Neural cell (in vitro differentiated cells): ENCODE measurements at regions not wholly inside any gene's neighbourhood (a gene's known extent, or its start where the extent isn't known, plus 50 kb on each side); places are given as distances from the start of the nearest gene placed in this dataset.

Source experiments
- H2AFZ ChIP-seq: fragments of 200-600, 300-800 bp; sonication (generic), shearing (Covaris generic); 2 replicates; pipeline ENCODE4 v1.6.0; 2014; ENCODE audit warnings: low read depth, mild to moderate bottlenecking, antibody characterized with exemption, low read length, moderate library complexity
- H3F3A ChIP-seq: fragments of 200-600 bp; shearing (Covaris generic); 2 replicates; pipeline ENCODE4 v1.6.1; 2016; ENCODE audit warnings: mild to moderate bottlenecking, moderate library complexity, mixed read lengths, antibody characterized with exemption, low read length; ENCODE audit not compliant: insufficient read depth, poor library complexity, severe bottlenecking
- H3K27ac ChIP-seq: fragments of 200-600, 300-800 bp; sonication (generic), shearing (Covaris generic); 2 replicates; pipeline ENCODE4 v1.5.1; 2014; ENCODE audit warnings: mild to moderate bottlenecking, low read length, moderate library complexity
- H3K27me3 ChIP-seq: fragments of 300-800, 200-600 bp; sonication (generic), shearing (Covaris generic); 2 replicates; pipeline ENCODE4 v1.6.0; 2014; ENCODE audit warnings: mild to moderate bottlenecking, low read depth, low read length, moderate library complexity; ENCODE audit not compliant: insufficient read depth
- H3K36me3 ChIP-seq: fragments of 300-800, 200-600 bp; sonication (generic), shearing (Covaris generic); 2 replicates; pipeline ENCODE4 v1.5.1; 2014; ENCODE audit warnings: mild to moderate bottlenecking, antibody characterized with exemption, low read length, moderate library complexity; ENCODE audit not compliant: insufficient read depth
- H3K4me2 ChIP-seq: fragments of 300-800, 200-600 bp; sonication (generic), shearing (Covaris generic); 2 replicates; pipeline ENCODE4 v1.6.0; 2014; ENCODE audit warnings: mild to moderate bottlenecking, low read length
- H3K4me3 ChIP-seq: fragments of 300-800, 200-600 bp; sonication (generic), shearing (Covaris generic); 2 replicates; pipeline ENCODE4 v1.5.1; 2014; ENCODE audit warnings: mild to moderate bottlenecking, low read length, moderate library complexity
- H3K79me2 ChIP-seq: fragments of 200-600 bp; shearing (Covaris generic); replicated peaks from 2 replicates; pipeline ENCODE4 v1.6.0; 2014; ENCODE audit warnings: mild to moderate bottlenecking, low read length, moderate library complexity; ENCODE audit not compliant: insufficient read depth
- H3K9ac ChIP-seq: fragments of 300-800, 200-600 bp; sonication (generic), shearing (Covaris generic); 2 replicates; pipeline ENCODE4 v1.6.1; 2016; ENCODE audit warnings: mild to moderate bottlenecking, low read length, mixed read lengths
- H3K9me2 ChIP-seq: fragments of 200-600 bp; shearing (Covaris generic); 2 replicates; pipeline ENCODE4 v1.6.1; 2016; ENCODE audit warnings: mild to moderate bottlenecking, low read length, mixed read lengths; ENCODE audit not compliant: insufficient read depth
- H3K9me3 ChIP-seq: fragments of 200-600, 300-800 bp; sonication (generic), shearing (Covaris generic); 2 replicates; pipeline ENCODE4 v1.6.1; 2016; ENCODE audit warnings: mild to moderate bottlenecking, mixed run types, low read length, moderate library complexity, mixed read lengths
- H4K20me1 ChIP-seq: fragments of 200-600 bp; shearing (Covaris generic); 2 replicates; pipeline ENCODE4 v1.6.1; 2016; ENCODE audit warnings: mild to moderate bottlenecking, mixed run types; ENCODE audit not compliant: insufficient read depth
- CTCF ChIP-seq: fragments of 450-650 bp; IDR thresholded peaks from 2 replicates; pipeline ENCODE4 v1.5.1; 2014; ENCODE audit warnings: antibody characterized with exemption, mild to moderate bottlenecking, moderate library complexity; ENCODE audit not compliant: poor library complexity, severe bottlenecking
- EP300 ChIP-seq: fragments of 450-650 bp; conservative IDR thresholded peaks from 2 replicates; pipeline ENCODE4 v1.6.1; 2014; ENCODE audit warnings: antibody characterized with exemption, mild to moderate bottlenecking, moderate library complexity; ENCODE audit not compliant: poor library complexity, severe bottlenecking
- EZH2 ChIP-seq: fragments of 200-600, 300-800 bp; shearing (Covaris generic), sonication (generic); IDR thresholded peaks from 2 replicates; pipeline ENCODE4 v1.6.1; 2014; ENCODE audit warnings: antibody characterized with exemption, low read length, borderline replicate concordance, mild to moderate bottlenecking; ENCODE audit not compliant: insufficient read depth, poor library complexity, severe bottlenecking
- MXI1 ChIP-seq: fragments of 450-650 bp; conservative IDR thresholded peaks from 2 replicates; pipeline ENCODE4 v1.6.1; 2014; ENCODE audit warnings: antibody characterized with exemption, mild to moderate bottlenecking; ENCODE audit not compliant: poor library complexity, severe bottlenecking
- POLR2AphosphoS5 ChIP-seq: IDR thresholded peaks from 2 replicates; pipeline ENCODE4 v1.6.1; 2012
- RAD21 ChIP-seq: fragments of 450-650 bp; conservative IDR thresholded peaks from 2 replicates; pipeline ENCODE4 v1.6.1; 2014; ENCODE audit warnings: antibody characterized with exemption, mild to moderate bottlenecking, moderate library complexity
- REST ChIP-seq: IDR thresholded peaks from 2 replicates; pipeline ENCODE4 v1.6.1; 2012; ENCODE audit warnings: borderline replicate concordance
- SMC3 ChIP-seq: fragments of 450-650 bp; conservative IDR thresholded peaks from 2 replicates; pipeline ENCODE4 v1.6.1; 2014; ENCODE audit warnings: antibody characterized with exemption, mild to moderate bottlenecking, moderate library complexity; ENCODE audit not compliant: poor library complexity
- TAF1 ChIP-seq: IDR thresholded peaks from 2 replicates; pipeline ENCODE4 v1.6.1; 2012; ENCODE audit warnings: low read depth

GRCh38 chr15:93485438-93486327 is 396.7 kb upstream of the RGMA start:
- H3K4me3 ChIP-seq: no peak overlapping the region
- H3K27me3 ChIP-seq: no peaks in the 10 kb centered on the region
- H3F3A ChIP-seq: no peaks in the 10 kb centered on the region
- H2AFZ ChIP-seq: no peak overlapping the region
- no peaks in the 10 kb centered on the region for H3K9me3 ChIP-seq
- H3K9me2 ChIP-seq: no peaks in the 10 kb centered on the region
- no peaks in the 10 kb centered on the region for H3K79me2 ChIP-seq
- H3K4me2 ChIP-seq: no peak overlapping the region
- no peak overlapping the region for H3K9ac ChIP-seq
- no peaks in the 10 kb centered on the region for H4K20me1 ChIP-seq
- H3K27ac ChIP-seq: no peak overlapping the region
- no peaks in the 10 kb centered on the region for H3K36me3 ChIP-seq
- no peak for TF ChIP-seq EZH2
- no peak for TF ChIP-seq RAD21
- no peak for TF ChIP-seq EP300

GRCh38 chr15:93483923-93484322 is 394.9 kb upstream of the RGMA start:
- Histone ChIP-seq H3K4me2 (no peak overlapping the region), H2AFZ (no peak overlapping the region), H3K79me2 (no peaks in the 10 kb centered on the region), H3K9ac (no peak overlapping the region), H3K9me3 (no peaks in the 10 kb centered on the region), H3K4me3 (no peak overlapping the region), H3K36me3 (no peaks in the 10 kb centered on the region), H4K20me1 (no peaks in the 10 kb centered on the region), H3K27me3 (no peaks in the 10 kb centered on the region), H3K9me2 (no peaks in the 10 kb centered on the region), H3F3A (no peaks in the 10 kb centered on the region), H3K27ac (no peak overlapping the region)
- TF ChIP-seq RAD21 (no peak), EP300 (no peak), TAF1 (no peak), POLR2AphosphoS5 (no peak), EZH2 (no peak), REST (no peak), SMC3 (no peak), MXI1 (no peak), CTCF (no peak)
